Endothelial cell of hepatic sinusoid (primary cell): ENCODE measurements at regions not wholly inside any gene's neighbourhood (a gene's known extent, or its start where the extent isn't known, plus 50 kb on each side); places are given as distances from the start of the nearest gene placed in this dataset.

Experiments
- in situ Hi-C: cut with HindIII; loops from 2 replicates; pipeline ENCODE4 v1.10.0; 2017; ENCODE audit warnings: low sequenced_read_pairs

- in situ Hi-C loops = no loop called here
Measured at GRCh38 chr19:31125071-31125470, 224.2 kb downstream of the TSHZ3 start.

GRCh38 chr19:31121501-31121900 lies 227.7 kb downstream of the TSHZ3 start:
- in situ Hi-C loops = no loop called here

GRCh38 chr19:31120952-31121351 lies 228.3 kb downstream of the TSHZ3 start:
- in situ Hi-C loops = no loop called here

- in situ Hi-C loops = no loop called here
Measured at GRCh38 chr19:31119951-31120690, 229.1 kb downstream of the TSHZ3 start.

GRCh38 chr19:31118986-31119385 lies 230.2 kb downstream of the TSHZ3 start:
- in situ Hi-C loops = no loop called here

GRCh38 chr19:31118287-31118955 lies 230.8 kb downstream of the TSHZ3 start:
- in situ Hi-C loops = no loop called here

GRCh38 chr19:31114585-31114984 lies 234.7 kb downstream of the TSHZ3 start:
- in situ Hi-C loops = no loop called here

- in situ Hi-C loops = no loop called here
Measured at GRCh38 chr19:31113293-31113692, 235.9 kb downstream of the TSHZ3 start.

GRCh38 chr19:31112158-31112557 lies 237.1 kb downstream of the TSHZ3 start:
- in situ Hi-C loops = no loop called here

- in situ Hi-C loops = no loop called here
Measured at GRCh38 chr19:31111741-31112140, 237.5 kb downstream of the TSHZ3 start.

- in situ Hi-C loops = no loop called here
Measured at GRCh38 chr19:31110336-31110735, 238.9 kb downstream of the TSHZ3 start.

- in situ Hi-C loops = no loop called here
Measured at GRCh38 chr19:31109636-31110035, 239.6 kb downstream of the TSHZ3 start.

GRCh38 chr19:31107096-31107495 lies 242.1 kb downstream of the TSHZ3 start:
- in situ Hi-C loops = no loop called here

- in situ Hi-C loops = no loop called here
Measured at GRCh38 chr19:31105761-31106160, 243.5 kb downstream of the TSHZ3 start.

GRCh38 chr19:31104451-31104850 lies 244.8 kb downstream of the TSHZ3 start:
- in situ Hi-C loops = no loop called here

GRCh38 chr19:31103228-31103627 lies 246.0 kb downstream of the TSHZ3 start:
- in situ Hi-C loops = no loop called here

GRCh38 chr19:31102674-31103073 lies 246.6 kb downstream of the TSHZ3 start:
- in situ Hi-C loops = no loop called here

- in situ Hi-C loops = no loop called here
Measured at GRCh38 chr19:31100981-31101380, 248.3 kb downstream of the TSHZ3 start.

- in situ Hi-C loops = no loop called here
Measured at GRCh38 chr19:31100206-31100590, 249.0 kb downstream of the TSHZ3 start.

- in situ Hi-C loops = no loop called here
Measured at GRCh38 chr19:31099515-31100205, 249.6 kb downstream of the TSHZ3 start.

- in situ Hi-C loops = no loop called here
Measured at GRCh38 chr19:31098836-31099235, 250.4 kb downstream of the TSHZ3 start.
